GM10266 (cell line): ENCODE measurements at regions not wholly inside any gene's neighbourhood (a gene's known extent, or its start where the extent isn't known, plus 50 kb on each side); places are given as distances from the start of the nearest gene placed in this dataset.

Experiments
- DNase-seq: peaks from one replicate; pipeline ENCODE4 v3.0.0; 2012; ENCODE audit errors: extremely low spot score
- CTCF ChIP-seq: IDR thresholded peaks from 2 replicates; pipeline ENCODE4 v1.5.1; 2012; ENCODE audit warnings: mild to moderate bottlenecking, low read depth; ENCODE audit not compliant: control insufficient read depth, insufficient read depth; ENCODE audit errors: missing control alignments

GRCh38 chr17:71292006-71292405 lies 828.8 kb upstream of the SOX9 start:
- no peak for TF ChIP-seq CTCF
- DNase-seq = no peak

GRCh38 chr17:71296005-71296404 lies 824.8 kb upstream of the SOX9 start:
- DNase-seq = no peak
- no peak for TF ChIP-seq CTCF

- DNase-seq = no peak
- no peak for TF ChIP-seq CTCF
Measured at GRCh38 chr17:71301063-71301462, 819.8 kb upstream of the SOX9 start.

- no peak for TF ChIP-seq CTCF
- no peak for DNase-seq
Measured at GRCh38 chr17:71302721-71303549, 817.9 kb upstream of the SOX9 start.

GRCh38 chr17:71304498-71305158 lies 816.2 kb upstream of the SOX9 start:
- no peak for TF ChIP-seq CTCF
- DNase-seq = no peak

GRCh38 chr17:71313866-71314265 lies 807.0 kb upstream of the SOX9 start:
- no peak for TF ChIP-seq CTCF
- no peak for DNase-seq

GRCh38 chr17:71315568-71315967 lies 805.3 kb upstream of the SOX9 start:
- no peak for DNase-seq
- no peak for TF ChIP-seq CTCF
